Central memory CD8-positive, alpha-beta T cell (primary cell): ENCODE measurements at regions not wholly inside any gene's neighbourhood (a gene's known extent, or its start where the extent isn't known, plus 50 kb on each side); places are given as distances from the start of the nearest gene placed in this dataset.

ENCODE experiments used
- ATAC-seq: fragments of 150-1000 bp; cut with Tn5 transposase; replicated peaks from 2 replicates; pipeline ENCODE4 v1.10.0; 2022; ENCODE audit warnings: mild to moderate bottlenecking, moderate FRiP score, moderate number of reproducible peaks; ENCODE audit not compliant: poor library complexity, severe bottlenecking; ENCODE audit errors: extremely low read depth
- DNase-seq, 2 donors: peaks; one replicate each; pipeline ENCODE4 v3.0.0; 2021; ENCODE audit warnings: low spot score in 2 of 2
- H3K27ac Mint-ChIP-seq: one replicate; pipeline ENCODE4 v1.8.0; 2022; ENCODE audit warnings: low read depth, mild to moderate bottlenecking, moderate library complexity, mixed read lengths
- H3K27me3 Mint-ChIP-seq: one replicate; pipeline ENCODE4 v1.8.0; 2022; ENCODE audit warnings: mixed read lengths
- H3K36me3 Mint-ChIP-seq: one replicate; pipeline ENCODE4 v1.8.0; 2022; ENCODE audit warnings: mild to moderate bottlenecking, moderate library complexity, mixed read lengths; ENCODE audit not compliant: insufficient read depth
- H3K4me1 Mint-ChIP-seq: one replicate; pipeline ENCODE4 v1.8.0; 2022; ENCODE audit warnings: mixed read lengths
- H3K4me3 Mint-ChIP-seq: one replicate; pipeline ENCODE4 v1.8.0; 2022; ENCODE audit warnings: mild to moderate bottlenecking, moderate library complexity, mixed read lengths
- H3K9me3 Mint-ChIP-seq: one replicate; pipeline ENCODE4 v1.8.0; 2022; ENCODE audit warnings: mixed read lengths

DNA sequence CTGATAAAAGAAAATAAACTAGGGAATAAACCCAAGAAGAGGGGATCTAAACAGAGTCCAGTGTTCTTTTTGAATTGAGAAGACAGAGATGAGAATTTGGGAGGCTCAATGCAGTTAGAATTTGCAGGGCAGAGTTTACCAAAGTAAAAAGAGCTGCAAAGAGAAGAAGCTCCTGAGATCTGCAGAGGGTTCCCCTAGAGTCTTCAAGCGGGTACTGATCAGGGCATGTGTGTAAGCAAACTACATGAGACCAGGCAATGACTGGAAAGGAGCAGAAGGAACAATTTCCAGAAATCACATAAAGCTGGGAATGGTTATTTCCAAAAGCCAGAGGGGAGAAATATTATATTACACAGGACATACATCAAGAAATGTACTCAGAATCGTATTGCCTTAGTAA is 58.1 kb upstream of the TES start:
- ATAC-seq: no peak
- DNase-seq: no peak
- Mint-ChIP-seq H3K9me3 (no peaks in the 10 kb centered on the region), H3K27ac (no peak overlapping the region), H3K4me1 (no peaks in the 10 kb centered on the region), H3K4me3 (no peak overlapping the region), H3K27me3 (peaks cover 6% of the 10 kb centered on the region), H3K36me3 (no peaks in the 10 kb centered on the region)

DNA sequence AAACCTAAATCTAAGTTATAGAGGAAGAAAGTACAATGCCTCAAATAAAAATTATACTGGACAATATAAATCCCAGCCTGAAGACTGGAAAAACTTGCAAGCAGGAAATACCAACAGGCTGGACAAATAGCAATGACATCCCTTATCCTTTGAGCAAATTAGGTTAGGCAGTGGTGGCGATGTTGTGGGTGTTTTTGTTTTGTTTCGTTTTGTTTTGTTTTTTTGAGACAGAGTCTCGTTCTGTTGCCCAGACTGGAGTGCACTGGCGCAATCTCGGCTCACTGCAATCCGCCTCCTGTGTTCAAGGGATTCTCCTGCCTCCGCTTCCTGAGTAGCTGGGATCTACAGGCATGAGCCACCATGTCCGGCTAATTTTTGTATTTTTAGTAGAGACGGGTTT is 57.3 kb upstream of the TES start:
- ATAC-seq (no peak), DNase-seq (no peak)
- H3K36me3 Mint-ChIP-seq: no peaks in the 10 kb centered on the region
- no peaks in the 10 kb centered on the region for H3K9me3 Mint-ChIP-seq
- no peak overlapping the region for H3K4me3 Mint-ChIP-seq
- no peaks in the 10 kb centered on the region for H3K4me1 Mint-ChIP-seq
- peaks cover 14% of the 10 kb centered on the region for H3K27me3 Mint-ChIP-seq
- H3K27ac Mint-ChIP-seq: no peak overlapping the region

GRCh38 chr7:116159711-116160110 is 50.6 kb upstream of the TES start:
- Mint-ChIP-seq H3K9me3 (no peaks in the 10 kb centered on the region), H3K4me3 (no peak overlapping the region), H3K4me1 (no peaks in the 10 kb centered on the region), H3K27me3 (peaks cover 34% of the 10 kb centered on the region), H3K27ac (no peak overlapping the region), H3K36me3 (no peaks in the 10 kb centered on the region)
- DNase-seq: no peak
- ATAC-seq: no peak
